ENCODE measurements at regions not wholly inside any gene's neighbourhood (a gene's known extent, or its start where the extent isn't known, plus 50 kb on each side); places are given as distances from the start of the nearest gene placed in this dataset.

- in situ Hi-C loops (cut with MboI; ENCODE audit: low sequenced_read_pairs in 4 of 4): no loop called here
- DNase-seq: no peak
- no peaks in the 10 kb centered on the region for H3K27me3 ChIP-seq
- TF ChIP-seq CTCF (IDR thresholded peaks at IDR 0.05 in 4 of 5, conservative IDR thresholded peaks at IDR 0.05 in 1 of 5) (no peak), POLR2A (IDR thresholded peaks at IDR 0.05) (no peak)
- no peaks in the 10 kb centered on the region for H3K36me3 ChIP-seq
- H3K27ac ChIP-seq: no peak overlapping the region
- no peak overlapping the region for H3K4me3 ChIP-seq
- intact Hi-C loops (cut with DNase I; ENCODE audit: low total_unique reads): loop anchor here (5.0 kb wide), 1 partner anchor 57 kb away; no protein-coding TSS in a partner anchor
- no peak for ATAC-seq
- H3K4me1 ChIP-seq: peaks cover 10 to 19% of the 10 kb centered on the region in 2 donors
- no peaks in the 10 kb centered on the region for H3K9me3 ChIP-seq
Observed at GRCh38 chr15:93524432-93524831, 435.4 kb upstream of the RGMA start.

- TF ChIP-seq CTCF (IDR thresholded peaks at IDR 0.05 in 4 of 5, conservative IDR thresholded peaks at IDR 0.05 in 1 of 5): no peak
- TF ChIP-seq POLR2A (IDR thresholded peaks at IDR 0.05): no peak
- no peaks in the 10 kb centered on the region for H3K9me3 ChIP-seq
- H3K36me3 ChIP-seq: no peaks in the 10 kb centered on the region
- H3K4me1 ChIP-seq: peaks cover 12 to 22% of the 10 kb centered on the region in 2 donors
- no peaks in the 10 kb centered on the region for H3K27me3 ChIP-seq
- ATAC-seq (no peak), DNase-seq (no peak)
- in situ Hi-C loops (cut with MboI; ENCODE audit: low sequenced_read_pairs in 4 of 4): no loop called here
- H3K4me3 ChIP-seq: no peak overlapping the region
- H3K27ac ChIP-seq: no peak overlapping the region
- intact Hi-C loops (cut with DNase I; ENCODE audit: low total_unique reads): loop anchor here (5.0 kb wide), 1 partner anchor 56 kb away; no protein-coding TSS in a partner anchor
Observed at GRCh38 chr15:93523481-93523880, 434.5 kb upstream of the RGMA start.

- DNase-seq (peak; percentile 78 to 95), ATAC-seq (peak; percentile 94)
- in situ Hi-C loops (cut with MboI; ENCODE audit: low sequenced_read_pairs in 4 of 4): no loop called here
Observed at GRCh38 chr15:93520206-93520605, 431.2 kb upstream of the RGMA start.

GRCh38 chr15:93519599-93519998 is 430.6 kb upstream of the RGMA start:
- in situ Hi-C loops (cut with MboI; ENCODE audit: low sequenced_read_pairs in 4 of 4) (no loop called here), intact Hi-C loops (cut with DNase I; ENCODE audit: low total_unique reads) (loop anchor here (2.0 to 5.0 kb wide), 3 partner anchors 23 to 432 kb away; partner anchors contain the start of gene RGMA)
- H3K4me3 ChIP-seq: no peak overlapping the region
- DNase-seq (no peak), ATAC-seq (no peak)
- TF ChIP-seq CTCF (IDR thresholded peaks at IDR 0.05 in 4 of 5, conservative IDR thresholded peaks at IDR 0.05 in 1 of 5) (no peak), POLR2A (IDR thresholded peaks at IDR 0.05) (no peak)
- H3K9me3 ChIP-seq: no peaks in the 10 kb centered on the region
- peaks cover 33 to 45% of the 10 kb centered on the region in 2 donors for H3K4me1 ChIP-seq
- H3K27ac ChIP-seq: peak overlapping the region; percentile 62 to 78 (median 73)
- H3K36me3 ChIP-seq: no peaks in the 10 kb centered on the region
- no peaks in the 10 kb centered on the region for H3K27me3 ChIP-seq

More at GRCh38 chr15:93520206-93520605, 431.2 kb upstream of the RGMA start:
- H3K4me1 ChIP-seq: peaks cover 29 to 44% of the 10 kb centered on the region in 2 donors
- intact Hi-C loops (cut with DNase I; ENCODE audit: low total_unique reads): loop anchor here (5.0 kb wide), 1 partner anchor 53 kb away; no protein-coding TSS in a partner anchor
- no peaks in the 10 kb centered on the region for H3K36me3 ChIP-seq
- H3K27ac ChIP-seq: peak overlapping the region; percentile 62 to 78 (median 73)
- H3K9me3 ChIP-seq: no peaks in the 10 kb centered on the region
- H3K4me3 ChIP-seq: peak overlapping the region in 2 of 4 donors; percentile 1 to 23
- TF ChIP-seq POLR2A (IDR thresholded peaks at IDR 0.05) (peak in 1 of 2 donors; percentile 54), CTCF (IDR thresholded peaks at IDR 0.05 in 4 of 5, conservative IDR thresholded peaks at IDR 0.05 in 1 of 5) (peak; percentile 12 to 54 (median 44))
- no peaks in the 10 kb centered on the region for H3K27me3 ChIP-seq

- no peak overlapping the region for H3K27ac ChIP-seq
- no peaks in the 10 kb centered on the region for H3K27me3 ChIP-seq
- in situ Hi-C loops (cut with MboI; ENCODE audit: low sequenced_read_pairs in 4 of 4) (no loop called here), intact Hi-C loops (cut with DNase I; ENCODE audit: low total_unique reads) (loop anchor here (5.0 kb wide), 2 partner anchors 305 to 430 kb away; partner anchors contain the start of gene RGMA)
- no peaks in the 10 kb centered on the region for H3K36me3 ChIP-seq
- ATAC-seq (no peak), DNase-seq (no peak)
- H3K4me3 ChIP-seq: no peak overlapping the region
- H3K4me1 ChIP-seq: peaks cover 33 to 42% of the 10 kb centered on the region in 2 donors
- H3K9me3 ChIP-seq: no peaks in the 10 kb centered on the region
- TF ChIP-seq POLR2A (IDR thresholded peaks at IDR 0.05) (no peak), CTCF (IDR thresholded peaks at IDR 0.05 in 4 of 5, conservative IDR thresholded peaks at IDR 0.05 in 1 of 5) (no peak)
Observed at GRCh38 chr15:93517176-93517575, 428.2 kb upstream of the RGMA start.

All from gastrocnemius medialis (tissue), 4 donors.